Choroid plexus epithelial cell (primary cell): ENCODE measurements at regions not wholly inside any gene's neighbourhood (a gene's known extent, or its start where the extent isn't known, plus 50 kb on each side); places are given as distances from the start of the nearest gene placed in this dataset.

Experiments used
- DNase-seq: peaks from one replicate; pipeline ENCODE4 v3.0.0-alpha.2; 2010; ENCODE audit warnings: low read depth
- H3K4me3 ChIP-seq: 2 replicates; pipeline ENCODE4 v1.5.1; 2011; ENCODE audit warnings: low read depth, mild to moderate bottlenecking, control low read depth, low read length, moderate library complexity
- TF ChIP-seq, protein P1 (sequence below): conservative IDR thresholded peaks from 2 replicates; pipeline ENCODE4 v1.5.1; 2011; ENCODE audit warnings: low read depth, mild to moderate bottlenecking, control low read depth, inconsistent platforms, low read length, moderate library complexity

DNA sequence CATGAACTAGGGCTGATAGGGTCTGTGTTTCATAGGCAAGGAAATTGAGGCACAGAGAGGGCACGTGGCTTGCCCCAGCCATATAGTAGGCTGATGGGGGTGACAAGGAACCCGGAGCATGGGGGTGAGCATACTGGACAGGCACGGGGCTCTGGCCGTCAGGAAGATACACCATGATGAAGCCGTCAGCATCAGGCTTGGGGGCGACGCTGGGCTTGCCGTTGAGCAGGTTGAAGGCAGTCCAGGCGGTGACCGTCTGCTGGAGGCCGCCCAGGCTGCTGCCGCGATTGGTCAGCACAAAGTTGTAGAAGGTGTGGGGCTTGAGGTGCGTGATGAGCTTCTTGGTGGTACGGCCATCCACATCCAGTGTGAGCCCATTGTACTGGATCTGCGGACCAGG, 119.7 kb downstream of the PTPRS start:
- TF ChIP-seq, protein P1, sequence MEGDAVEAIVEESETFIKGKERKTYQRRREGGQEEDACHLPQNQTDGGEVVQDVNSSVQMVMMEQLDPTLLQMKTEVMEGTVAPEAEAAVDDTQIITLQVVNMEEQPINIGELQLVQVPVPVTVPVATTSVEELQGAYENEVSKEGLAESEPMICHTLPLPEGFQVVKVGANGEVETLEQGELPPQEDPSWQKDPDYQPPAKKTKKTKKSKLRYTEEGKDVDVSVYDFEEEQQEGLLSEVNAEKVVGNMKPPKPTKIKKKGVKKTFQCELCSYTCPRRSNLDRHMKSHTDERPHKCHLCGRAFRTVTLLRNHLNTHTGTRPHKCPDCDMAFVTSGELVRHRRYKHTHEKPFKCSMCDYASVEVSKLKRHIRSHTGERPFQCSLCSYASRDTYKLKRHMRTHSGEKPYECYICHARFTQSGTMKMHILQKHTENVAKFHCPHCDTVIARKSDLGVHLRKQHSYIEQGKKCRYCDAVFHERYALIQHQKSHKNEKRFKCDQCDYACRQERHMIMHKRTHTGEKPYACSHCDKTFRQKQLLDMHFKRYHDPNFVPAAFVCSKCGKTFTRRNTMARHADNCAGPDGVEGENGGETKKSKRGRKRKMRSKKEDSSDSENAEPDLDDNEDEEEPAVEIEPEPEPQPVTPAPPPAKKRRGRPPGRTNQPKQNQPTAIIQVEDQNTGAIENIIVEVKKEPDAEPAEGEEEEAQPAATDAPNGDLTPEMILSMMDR = no peak
- H3K4me3 ChIP-seq = no peak overlapping the region
- DNase-seq = no peak

DNA sequence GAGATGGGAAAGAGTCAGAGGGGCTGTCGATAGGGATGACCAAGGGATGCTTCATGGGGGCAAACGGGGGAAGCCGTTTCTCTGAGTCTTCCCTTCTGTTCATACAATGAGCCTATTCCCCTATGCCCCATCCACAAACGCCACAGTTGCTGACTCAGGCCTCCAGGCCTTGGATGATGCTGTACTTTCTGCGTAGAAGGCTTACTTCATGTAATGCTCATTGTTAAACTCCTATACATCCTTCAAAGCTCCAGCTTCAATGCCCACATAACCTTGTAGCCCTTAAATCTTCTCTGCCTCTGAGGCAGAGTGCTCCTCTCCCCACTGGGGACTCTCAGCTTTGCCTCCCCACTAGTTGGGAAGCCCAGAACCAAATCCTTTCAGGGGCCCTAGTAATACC, 120.3 kb downstream of the PTPRS start:
- TF ChIP-seq, protein P1 = no peak
- H3K4me3 ChIP-seq = no peak overlapping the region
- no peak for DNase-seq

DNA sequence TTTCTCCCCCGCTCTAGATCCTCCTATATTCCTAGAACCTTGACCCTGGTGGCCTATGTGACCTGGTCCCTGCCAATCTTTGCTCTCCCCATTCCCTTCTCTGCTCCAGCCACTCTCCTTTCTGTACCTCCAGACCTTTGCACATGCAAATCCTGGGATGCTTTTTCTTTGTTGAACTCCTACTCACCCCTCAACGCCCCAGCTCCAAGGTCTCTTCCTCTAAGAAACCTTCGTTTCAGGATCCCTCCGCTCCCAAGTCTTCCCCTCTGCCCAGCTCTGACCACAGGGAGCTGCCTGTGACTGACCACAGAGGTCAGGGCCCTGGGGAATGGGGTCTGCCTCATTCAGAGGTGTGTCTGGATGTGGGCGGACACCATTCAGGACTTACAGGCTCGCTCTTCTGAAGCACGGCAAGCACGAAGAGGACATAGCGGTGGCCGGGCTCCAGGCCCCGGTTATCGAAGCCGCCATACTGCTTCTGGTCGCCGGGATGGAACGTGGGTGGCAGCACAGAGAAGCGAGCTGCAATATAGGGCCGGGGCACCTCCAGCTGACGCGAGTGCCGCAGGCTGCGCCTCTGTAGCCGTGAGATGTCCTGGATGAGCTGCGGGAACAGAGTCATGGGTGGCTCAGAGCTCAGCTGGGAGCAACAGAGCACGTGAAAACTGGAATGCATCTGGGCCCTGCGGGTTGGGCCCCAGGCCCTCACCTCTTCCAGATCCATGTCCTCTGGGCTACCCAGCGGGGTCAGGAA, 120.9 kb downstream of the PTPRS start:
- TF ChIP-seq, protein P1 = no peak
- no peak overlapping the region for H3K4me3 ChIP-seq
- DNase-seq = no peak

DNA sequence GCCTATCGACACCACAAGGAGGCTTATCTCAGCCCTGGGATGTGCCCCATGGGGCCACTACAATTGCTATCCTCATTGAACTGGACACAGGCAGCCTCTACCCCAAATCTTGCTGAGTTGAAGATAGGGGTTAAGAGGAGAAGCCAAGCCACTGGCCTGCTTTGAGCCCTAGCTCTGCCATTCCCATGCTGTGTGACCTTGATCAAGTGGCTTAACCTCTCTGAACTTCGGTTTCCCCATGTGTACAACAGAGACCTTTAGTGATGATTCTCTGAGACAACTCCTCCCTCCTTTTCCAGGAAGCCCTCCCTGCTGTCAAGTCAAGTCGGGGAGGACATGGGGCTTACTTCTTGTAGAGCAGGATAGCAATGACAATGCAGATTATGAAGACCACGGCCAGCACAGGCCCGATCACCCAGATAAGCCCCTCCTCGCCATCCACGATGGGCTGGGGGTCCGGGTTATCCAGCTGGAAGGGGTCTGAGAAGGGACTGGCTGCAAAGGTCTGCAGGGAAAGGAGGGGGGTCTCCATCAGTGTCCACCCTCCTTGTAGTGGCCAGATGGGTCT, 121.6 kb downstream of the PTPRS start:
- H3K4me3 ChIP-seq = no peak overlapping the region
- TF ChIP-seq, protein P1 = no peak
- DNase-seq = no peak

DNA sequence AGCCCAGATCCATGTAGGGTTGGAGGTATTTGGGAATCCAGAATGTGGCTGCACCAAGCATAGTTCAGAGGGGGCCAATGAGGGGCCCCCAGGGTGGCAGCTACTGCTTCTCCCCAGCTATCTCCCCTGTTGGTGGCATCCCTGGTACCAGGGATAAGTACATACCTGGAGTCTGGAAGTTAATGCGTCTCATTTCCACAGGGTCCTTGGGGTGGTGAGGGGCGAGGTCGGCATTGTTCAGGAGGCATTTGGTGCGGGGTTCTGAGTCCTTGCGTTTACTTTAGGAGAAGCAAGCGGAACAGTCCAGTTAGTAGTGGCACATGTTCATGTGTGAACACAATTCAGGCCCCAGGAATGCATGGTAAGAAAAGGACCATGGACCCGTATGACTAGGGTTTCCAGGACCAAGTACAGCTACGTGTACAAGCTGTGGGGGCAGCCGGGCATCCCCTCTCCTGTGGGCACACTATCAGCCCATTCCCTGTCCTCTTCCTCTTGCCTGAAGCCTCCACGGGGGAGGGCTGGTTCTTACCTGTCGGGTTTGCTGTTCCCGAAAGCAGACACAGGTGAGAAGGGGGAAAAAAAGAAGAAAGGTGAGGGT, 122.3 kb downstream of the PTPRS start:
- TF ChIP-seq, protein P1 = no peak
- H3K4me3 ChIP-seq = no peak overlapping the region
- no peak for DNase-seq

DNA sequence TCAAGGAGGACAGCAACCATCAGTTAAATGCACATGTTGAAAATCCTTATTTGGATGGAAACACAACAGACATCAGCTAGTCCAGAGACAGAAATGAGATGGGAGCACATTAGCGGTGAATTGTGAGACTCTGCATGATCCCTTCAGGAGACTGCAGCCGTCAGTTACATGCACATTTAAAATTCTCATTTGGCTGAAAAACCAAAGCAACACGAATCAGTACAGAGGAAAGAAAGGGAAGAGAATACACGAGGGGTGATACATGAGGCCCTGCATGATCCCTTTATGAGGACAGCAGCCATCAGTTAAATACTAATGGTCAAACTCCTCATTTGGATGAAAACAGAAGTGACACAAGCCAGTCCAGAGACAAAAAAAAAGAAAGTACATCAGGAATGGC, 123.4 kb downstream of the PTPRS start:
- TF ChIP-seq, protein P1 = no peak
- no peak overlapping the region for H3K4me3 ChIP-seq
- no peak for DNase-seq
